ENCODE measurements at regions not wholly inside any gene's neighbourhood (a gene's known extent, or its start where the extent isn't known, plus 50 kb on each side); places are given as distances from the start of the nearest gene placed in this dataset.

DNA sequence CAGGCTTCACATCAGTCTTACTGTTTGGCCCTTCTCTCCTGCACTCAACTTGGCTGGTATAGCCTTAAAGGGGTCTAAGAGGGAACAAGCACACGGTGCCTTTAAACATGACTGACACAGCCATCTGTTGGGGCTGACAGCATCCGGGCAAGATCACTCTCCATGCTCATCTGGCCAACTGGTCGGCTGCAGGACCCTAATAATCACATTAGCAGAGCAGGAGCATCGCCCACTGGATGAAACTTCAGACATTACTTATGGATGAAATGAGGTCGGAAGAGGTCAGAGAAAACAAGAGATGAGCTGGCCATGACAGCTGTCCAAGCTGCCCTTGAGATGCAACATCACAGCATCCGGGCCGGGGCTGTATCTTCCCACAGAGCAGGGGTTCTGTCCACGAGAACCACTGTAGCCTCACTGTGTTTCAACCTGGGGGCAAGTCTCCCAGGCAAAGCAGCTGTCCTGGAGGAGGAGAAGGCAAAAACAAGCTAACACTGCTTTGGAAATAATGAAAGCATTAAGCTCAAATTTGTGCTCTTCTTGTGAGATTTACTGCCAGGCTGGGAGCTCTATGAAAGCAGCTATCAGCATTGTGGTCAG, 94.4 kb upstream of the TTC29 start:
- Mint-ChIP-seq H3K36me3 (ENCODE audit: low read depth) (no peaks in the 10 kb centered on the region), H3K4me3 (no peak overlapping the region), H3K27ac (no peak overlapping the region), H3K27me3 (peaks cover 20% of the 10 kb centered on the region), H3K4me1 (no peaks in the 10 kb centered on the region), H3K9me3 (no peaks in the 10 kb centered on the region)
- ATAC-seq (no peak), DNase-seq (no peak)

DNA sequence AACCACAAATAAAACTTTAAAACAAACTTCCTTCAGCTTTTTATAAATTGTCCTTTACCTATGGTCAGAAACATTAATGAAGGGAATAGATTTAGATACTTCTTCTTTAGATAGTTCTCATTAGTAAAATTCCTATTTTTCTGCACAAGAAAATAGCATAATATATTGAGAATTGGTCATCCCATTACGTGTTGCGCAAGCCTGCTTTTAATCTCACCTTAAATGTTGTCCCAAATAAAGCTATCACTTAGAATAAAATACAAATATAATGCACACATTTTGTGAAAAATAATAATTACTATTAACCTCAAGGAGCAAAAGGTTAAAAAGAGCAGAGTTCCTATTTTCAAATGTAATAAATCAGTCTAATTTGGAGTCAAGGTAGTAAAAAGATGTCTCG, 95.2 kb upstream of the TTC29 start:
- H3K9me3 Mint-ChIP-seq: no peaks in the 10 kb centered on the region
- H3K36me3 Mint-ChIP-seq (ENCODE audit: low read depth): no peaks in the 10 kb centered on the region
- DNase-seq: no peak
- no peaks in the 10 kb centered on the region for H3K4me1 Mint-ChIP-seq
- H3K27ac Mint-ChIP-seq: no peak overlapping the region
- no peak for ATAC-seq
- no peak overlapping the region for H3K4me3 Mint-ChIP-seq
- H3K27me3 Mint-ChIP-seq: peaks cover 20% of the 10 kb centered on the region

DNA sequence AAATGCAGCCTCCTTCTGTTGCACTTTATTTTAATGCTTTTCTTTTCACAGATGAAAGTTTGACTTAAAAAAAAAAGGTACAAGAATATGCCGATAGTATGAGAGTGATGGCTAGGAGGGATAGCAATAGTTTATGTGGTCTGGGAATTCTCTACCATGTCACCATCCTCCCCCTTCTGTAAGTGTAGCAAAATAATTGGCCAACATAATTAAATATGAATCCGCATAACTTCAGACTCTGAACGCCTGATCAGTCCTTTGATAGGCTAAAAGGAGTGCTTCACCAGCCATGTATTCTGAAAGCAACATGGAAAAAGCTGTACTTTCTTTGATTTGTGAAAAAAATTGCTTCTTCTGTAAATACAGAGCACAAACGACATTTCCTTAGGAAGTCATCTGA, 95.7 kb upstream of the TTC29 start:
- no peaks in the 10 kb centered on the region for H3K4me1 Mint-ChIP-seq
- peaks cover 23% of the 10 kb centered on the region for H3K27me3 Mint-ChIP-seq
- H3K4me3 Mint-ChIP-seq: no peak overlapping the region
- H3K36me3 Mint-ChIP-seq (ENCODE audit: low read depth): no peaks in the 10 kb centered on the region
- H3K27ac Mint-ChIP-seq: no peak overlapping the region
- H3K9me3 Mint-ChIP-seq: no peaks in the 10 kb centered on the region
- no peak for DNase-seq
- ATAC-seq: no peak

DNA sequence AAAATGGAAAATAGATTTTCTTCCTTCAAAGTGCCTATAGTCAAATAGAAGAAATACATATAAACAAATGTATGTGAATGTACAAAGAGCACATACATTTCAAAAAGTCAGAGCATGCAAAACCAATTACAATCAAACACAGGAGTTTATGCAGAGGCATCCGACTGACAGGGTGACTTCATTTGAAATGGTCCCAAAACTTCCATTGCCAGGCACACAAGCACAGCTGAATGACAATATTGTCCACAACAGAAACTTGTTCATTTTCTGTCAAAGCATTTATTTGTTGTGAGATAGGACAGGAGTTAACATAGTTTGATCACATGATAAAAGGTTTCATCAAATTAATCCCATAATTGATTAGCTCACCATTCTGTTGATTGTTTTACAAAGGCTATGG, 96.4 kb upstream of the TTC29 start:
- H3K27me3 Mint-ChIP-seq: peaks cover 30% of the 10 kb centered on the region
- DNase-seq (no peak), ATAC-seq (no peak)
- H3K36me3 Mint-ChIP-seq (ENCODE audit: low read depth): no peaks in the 10 kb centered on the region
- H3K27ac Mint-ChIP-seq: no peak overlapping the region
- no peak overlapping the region for H3K4me3 Mint-ChIP-seq
- no peaks in the 10 kb centered on the region for H3K9me3 Mint-ChIP-seq
- H3K4me1 Mint-ChIP-seq: no peaks in the 10 kb centered on the region

DNA sequence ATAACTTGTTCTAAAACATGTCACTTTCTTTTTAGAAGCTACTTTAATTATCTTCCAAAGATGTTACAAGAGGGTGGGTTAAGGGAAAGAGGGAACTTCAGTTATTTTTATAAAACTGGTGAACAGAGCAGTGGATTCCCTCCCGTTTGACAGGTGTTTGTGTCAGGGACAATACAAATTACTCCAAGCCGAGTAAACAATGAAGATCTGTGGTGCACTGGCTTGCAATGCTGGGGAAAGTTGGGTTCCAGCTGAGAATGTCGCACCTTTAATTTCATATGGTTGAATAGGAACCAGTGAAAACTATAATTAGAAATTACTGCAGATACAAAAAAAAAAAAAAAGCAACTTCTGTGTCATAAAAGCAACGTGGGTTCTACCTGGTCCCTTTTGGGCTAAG, 98.6 kb upstream of the TTC29 start:
- DNase-seq (no peak), ATAC-seq (no peak)
- Mint-ChIP-seq H3K9me3 (no peaks in the 10 kb centered on the region), H3K36me3 (ENCODE audit: low read depth) (no peaks in the 10 kb centered on the region), H3K4me3 (no peak overlapping the region), H3K27ac (no peak overlapping the region), H3K4me1 (no peaks in the 10 kb centered on the region), H3K27me3 (peaks cover 33% of the 10 kb centered on the region)

DNA sequence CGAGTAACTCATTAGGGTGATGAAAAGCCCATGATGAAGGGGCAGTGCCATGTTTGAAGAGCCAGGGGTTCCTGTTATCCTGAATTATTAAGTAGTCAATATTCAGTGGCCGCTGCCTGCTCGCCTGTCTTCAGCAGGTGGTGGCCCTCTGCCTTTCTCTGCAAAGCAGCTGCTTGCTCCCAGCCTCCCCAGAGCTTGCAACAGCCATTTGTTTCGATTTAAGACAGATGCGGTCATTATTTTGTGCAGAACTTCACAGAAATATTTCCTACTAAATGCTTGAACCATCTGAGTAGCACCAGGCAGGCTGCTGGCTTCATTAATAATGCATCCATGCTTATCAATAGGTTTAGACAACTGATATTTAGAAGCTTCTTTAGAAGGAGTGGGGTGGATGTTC, 104.3 kb upstream of the TTC29 start:
- H3K36me3 Mint-ChIP-seq (ENCODE audit: low read depth): no peaks in the 10 kb centered on the region
- no peak overlapping the region for H3K4me3 Mint-ChIP-seq

DNA sequence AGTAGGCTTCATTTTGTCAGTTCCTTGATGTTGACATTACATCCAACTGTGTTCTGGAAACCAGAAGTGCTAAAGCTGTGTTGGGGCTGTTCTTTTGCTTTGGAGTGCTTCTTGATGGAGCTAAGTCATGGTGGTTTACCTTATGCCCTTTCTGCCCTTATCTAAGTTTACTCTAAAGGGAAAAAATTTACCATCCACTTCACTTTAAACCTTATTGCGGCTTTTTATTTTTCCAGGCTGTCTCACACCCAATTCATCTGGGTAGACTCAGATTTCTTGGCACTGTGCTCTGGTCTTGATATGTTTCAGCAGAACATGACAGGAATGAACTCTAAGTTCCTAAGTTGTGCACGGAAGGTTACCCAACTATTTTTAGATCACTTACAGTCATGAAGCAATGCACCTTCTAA, 104.7 kb upstream of the TTC29 start:
- DNase-seq (no peak), ATAC-seq (no peak)
- Mint-ChIP-seq H3K9me3 (peaks cover under 1% of the 10 kb centered on the region), H3K27ac (no peak overlapping the region), H3K4me1 (no peaks in the 10 kb centered on the region), H3K4me3 (no peak overlapping the region), H3K36me3 (ENCODE audit: low read depth) (no peaks in the 10 kb centered on the region), H3K27me3 (peaks cover 37% of the 10 kb centered on the region)

More for the DNA sequence above, 104.3 kb upstream of the TTC29 start:
- no peak for DNase-seq
- H3K4me1 Mint-ChIP-seq: no peaks in the 10 kb centered on the region
- ATAC-seq: no peak
- no peak overlapping the region for H3K27ac Mint-ChIP-seq
- no peaks in the 10 kb centered on the region for H3K9me3 Mint-ChIP-seq
- H3K27me3 Mint-ChIP-seq: peaks cover 37% of the 10 kb centered on the region

DNA sequence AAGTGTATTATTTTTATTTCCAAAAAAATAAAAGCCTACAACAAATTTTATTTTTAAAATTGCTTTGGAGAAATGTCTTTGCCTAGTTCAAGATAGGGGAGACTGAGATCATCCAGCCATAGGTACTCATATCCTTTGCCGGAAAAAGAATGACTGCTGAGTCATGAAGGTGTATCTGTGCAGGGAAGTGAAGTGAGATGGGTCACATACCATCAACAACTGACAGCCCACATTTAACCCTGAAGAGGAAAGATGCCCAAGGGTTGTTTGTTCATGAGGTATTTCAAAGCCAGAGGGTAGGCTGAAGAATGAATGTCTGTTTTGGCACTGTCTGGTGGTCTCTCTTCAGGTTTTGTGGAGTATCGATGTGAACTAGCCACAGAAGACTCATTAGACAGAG, 106.7 kb upstream of the TTC29 start:
- no peak for DNase-seq
- Mint-ChIP-seq H3K36me3 (ENCODE audit: low read depth) (no peaks in the 10 kb centered on the region), H3K4me3 (no peak overlapping the region), H3K27me3 (peaks cover 27% of the 10 kb centered on the region), H3K9me3 (peaks cover 6% of the 10 kb centered on the region), H3K4me1 (peaks cover 6% of the 10 kb centered on the region), H3K27ac (no peak overlapping the region)
- no peak for ATAC-seq

DNA sequence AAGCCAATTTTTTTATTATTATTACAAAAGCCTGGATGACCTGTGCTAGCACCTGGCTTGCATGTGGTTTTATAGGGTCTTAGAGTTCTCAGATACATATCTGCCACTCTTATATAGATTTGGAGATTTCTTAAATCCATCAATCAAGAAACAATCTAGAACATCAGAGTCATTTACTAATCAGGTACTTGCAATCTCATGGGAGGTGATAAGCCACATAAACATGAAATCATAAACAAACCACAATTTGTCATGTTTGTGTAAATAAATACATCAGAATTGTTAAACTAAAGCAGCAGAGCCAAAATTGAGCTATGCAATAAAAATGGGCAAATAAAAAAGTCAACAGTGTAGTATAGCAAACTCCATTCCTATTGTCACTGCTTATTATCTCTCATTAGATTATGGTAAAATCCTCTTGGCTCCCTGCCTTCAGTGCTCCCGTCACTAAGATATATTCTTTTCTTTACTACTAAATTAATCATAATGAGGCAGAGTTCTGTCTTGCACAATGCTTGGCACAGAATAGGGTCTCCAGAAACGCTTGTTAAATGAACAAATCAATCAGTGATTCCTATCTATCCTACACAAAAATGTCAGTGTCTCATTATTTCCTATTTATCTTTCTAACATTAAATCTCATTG, 108.7 kb upstream of the TTC29 start:
- Mint-ChIP-seq H3K4me1 (peaks cover 10% of the 10 kb centered on the region), H3K9me3 (peaks cover 6% of the 10 kb centered on the region), H3K4me3 (no peak overlapping the region), H3K27me3 (peaks cover 16% of the 10 kb centered on the region), H3K27ac (no peak overlapping the region), H3K36me3 (ENCODE audit: low read depth) (no peaks in the 10 kb centered on the region)
- DNase-seq (no peak), ATAC-seq (no peak)

DNA sequence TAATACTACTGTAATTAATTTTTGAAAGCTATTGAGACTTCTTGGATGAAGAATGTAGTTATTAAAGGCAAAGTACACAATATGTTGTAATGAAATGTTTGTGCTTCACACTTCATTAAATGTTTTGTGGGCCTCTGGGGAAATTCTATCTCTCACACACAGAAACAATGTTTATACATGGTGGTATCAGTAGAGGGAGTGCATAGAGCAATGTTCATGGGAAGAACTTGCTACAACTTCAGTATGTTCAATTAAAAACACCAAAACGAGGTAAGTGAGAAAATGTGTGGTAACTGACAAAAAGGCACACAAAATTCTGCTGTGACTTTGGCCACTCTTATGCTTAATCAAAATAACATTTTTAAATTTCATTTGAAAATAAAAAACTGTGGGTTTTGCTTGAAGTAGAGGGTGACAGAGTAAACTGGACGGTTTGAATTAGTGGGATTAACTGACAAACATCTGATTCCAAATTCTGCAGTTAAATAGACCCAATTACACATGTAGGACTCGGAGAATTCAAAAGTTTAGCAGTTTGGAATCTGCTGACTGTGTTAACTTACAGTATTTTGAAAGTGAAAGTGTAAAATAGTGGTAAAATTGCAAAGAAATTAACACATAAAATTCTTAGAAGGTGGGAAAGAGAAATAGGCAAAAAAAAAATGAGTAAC, 111.4 kb upstream of the TTC29 start:
- Mint-ChIP-seq H3K4me3 (peak overlapping the region; percentile 76), H3K9me3 (peaks cover 6% of the 10 kb centered on the region), H3K27me3 (peaks cover 5% of the 10 kb centered on the region), H3K27ac (peak overlapping the region; percentile 78), H3K4me1 (peaks cover 10% of the 10 kb centered on the region), H3K36me3 (ENCODE audit: low read depth) (no peaks in the 10 kb centered on the region)
- DNase-seq (no peak), ATAC-seq (no peak)

DNA sequence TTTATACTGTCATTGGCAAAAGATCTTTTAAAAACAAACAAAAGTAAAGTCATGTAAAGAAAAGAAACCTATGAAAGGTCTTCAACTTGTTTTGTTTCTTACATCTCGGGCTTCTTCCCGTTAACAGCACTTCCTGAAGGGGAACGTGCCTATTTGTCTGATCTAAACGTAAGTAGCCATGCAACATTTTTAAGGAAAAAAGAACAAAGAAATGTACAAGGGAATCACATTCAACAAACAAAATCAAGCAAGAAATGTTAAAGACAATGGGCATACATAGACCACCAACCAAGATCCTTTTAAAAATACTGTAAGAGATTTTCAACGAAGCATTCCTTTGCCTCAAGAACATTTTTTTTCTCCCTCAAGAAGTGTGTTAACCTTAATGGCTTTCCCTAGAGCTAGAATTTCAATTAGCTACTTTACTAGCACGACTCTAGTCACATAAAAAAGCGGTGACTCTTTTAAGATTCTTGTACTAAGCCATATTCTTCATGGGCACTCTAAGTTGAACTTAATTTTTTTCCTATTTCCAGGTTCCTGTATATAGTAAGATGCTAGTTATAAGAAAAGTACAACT, 112.0 kb upstream of the TTC29 start:
- Mint-ChIP-seq H3K4me1 (peaks cover 10% of the 10 kb centered on the region), H3K9me3 (peaks cover 6% of the 10 kb centered on the region), H3K36me3 (ENCODE audit: low read depth) (no peaks in the 10 kb centered on the region), H3K27ac (peak overlapping the region; percentile 78), H3K27me3 (peaks cover 4% of the 10 kb centered on the region), H3K4me3 (peak overlapping the region; percentile 76)
- DNase-seq: no peak
- ATAC-seq: no peak

DNA sequence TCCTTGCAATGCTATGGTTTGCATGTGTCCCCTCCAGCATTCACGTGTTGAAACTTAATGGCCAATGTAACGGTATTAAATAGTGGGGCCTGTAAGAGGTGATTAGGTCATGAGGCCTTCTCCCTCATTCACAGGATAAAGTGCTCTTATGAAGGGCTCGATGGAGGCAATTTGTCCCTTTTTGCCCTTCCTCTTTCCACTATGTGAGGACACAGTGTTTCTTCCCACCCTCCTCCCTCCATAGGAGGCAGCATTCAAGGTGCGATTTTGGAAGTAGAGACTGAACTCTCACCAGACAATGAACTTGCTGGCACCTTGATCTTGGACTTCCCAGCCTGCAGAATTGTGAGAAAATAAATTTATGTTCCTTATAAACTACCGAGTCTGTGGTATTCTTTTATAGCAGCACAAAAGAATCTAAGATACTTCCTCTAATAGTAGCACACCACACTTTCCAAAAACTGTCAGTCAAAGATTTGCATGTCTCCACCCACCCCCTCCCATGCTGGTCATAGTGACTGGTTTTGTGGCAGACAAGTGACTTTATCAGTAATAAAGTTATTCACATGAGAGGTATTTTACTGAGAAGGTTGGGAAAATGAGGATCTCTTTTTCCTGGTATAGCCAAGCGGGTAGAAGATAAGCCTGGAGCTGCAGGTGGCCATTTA, 113.5 kb upstream of the TTC29 start:
- ATAC-seq (no peak), DNase-seq (no peak)
- Mint-ChIP-seq H3K4me3 (no peak overlapping the region), H3K36me3 (ENCODE audit: low read depth) (no peaks in the 10 kb centered on the region), H3K27ac (no peak overlapping the region), H3K4me1 (peaks cover 10% of the 10 kb centered on the region), H3K27me3 (peaks cover 2% of the 10 kb centered on the region), H3K9me3 (peaks cover 6% of the 10 kb centered on the region)

DNA sequence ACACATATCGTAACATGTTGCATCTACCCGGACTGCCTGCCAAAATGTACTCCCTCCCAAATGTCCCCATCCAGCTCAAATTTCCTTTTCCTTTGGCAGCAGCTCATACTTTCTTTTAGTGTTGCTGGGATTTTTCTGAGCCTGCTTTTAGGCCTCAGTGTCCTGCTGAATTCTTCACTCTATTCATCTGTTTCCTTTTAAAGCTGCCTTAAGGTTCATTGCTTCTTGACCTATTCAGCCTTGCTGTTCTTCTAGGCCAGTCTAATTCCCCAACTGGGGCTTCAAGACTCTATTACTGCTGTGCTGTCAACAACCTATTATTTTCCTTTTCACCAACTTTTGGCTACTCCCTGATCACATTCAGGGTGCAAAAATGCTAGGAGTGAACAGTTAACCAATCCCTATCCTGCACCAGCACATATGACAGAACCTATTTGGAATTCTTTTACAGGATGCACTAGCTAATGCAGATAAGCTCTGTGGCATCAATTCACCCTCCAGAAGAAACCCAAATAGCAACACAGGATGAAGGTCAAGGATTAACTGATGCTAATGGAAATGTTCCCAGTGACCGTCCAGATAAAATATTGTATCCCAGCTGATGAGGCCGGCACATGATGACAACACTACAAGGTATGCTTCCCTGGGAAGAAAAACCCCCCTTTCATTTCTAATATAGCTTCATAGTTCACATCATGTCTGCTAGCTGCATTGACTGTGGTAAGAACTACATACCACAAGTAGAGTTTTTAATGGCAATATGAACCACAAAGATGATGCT, 114.7 kb upstream of the TTC29 start:
- Mint-ChIP-seq H3K4me1 (peaks cover 10% of the 10 kb centered on the region), H3K27me3 (peaks cover 2% of the 10 kb centered on the region), H3K9me3 (peaks cover 5% of the 10 kb centered on the region), H3K36me3 (ENCODE audit: low read depth) (no peaks in the 10 kb centered on the region), H3K27ac (no peak overlapping the region), H3K4me3 (no peak overlapping the region)
- ATAC-seq (no peak), DNase-seq (no peak)

DNA sequence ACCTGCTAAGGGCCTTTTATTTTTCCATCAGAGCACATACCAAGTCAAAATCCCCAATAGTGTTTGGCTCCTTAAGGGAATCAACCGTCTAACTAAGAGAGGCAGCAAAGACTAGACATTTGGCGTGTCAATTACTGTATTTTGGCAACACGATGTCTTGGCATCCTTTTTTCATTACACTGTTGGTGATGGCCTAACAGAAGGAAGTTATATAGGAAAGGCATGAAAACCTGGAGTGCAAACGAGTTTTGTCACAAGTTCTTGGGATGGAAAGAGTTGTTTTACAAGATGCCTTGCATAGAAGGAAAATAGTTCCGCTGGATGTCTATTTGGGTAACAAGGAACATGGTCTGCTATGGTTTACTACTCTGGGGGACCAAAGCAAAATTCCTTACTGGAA, 119.2 kb upstream of the TTC29 start:
- no peak for DNase-seq
- H3K27ac Mint-ChIP-seq: no peak overlapping the region
- no peaks in the 10 kb centered on the region for H3K9me3 Mint-ChIP-seq
- no peaks in the 10 kb centered on the region for H3K36me3 Mint-ChIP-seq (ENCODE audit: low read depth)
- no peaks in the 10 kb centered on the region for H3K4me1 Mint-ChIP-seq
- H3K27me3 Mint-ChIP-seq: peaks cover 6% of the 10 kb centered on the region
- H3K4me3 Mint-ChIP-seq: no peak overlapping the region
- no peak for ATAC-seq
